Natural killer cell (primary cell): ENCODE measurements at regions not wholly inside any gene's neighbourhood (a gene's known extent, or its start where the extent isn't known, plus 50 kb on each side); places are given as distances from the start of the nearest gene placed in this dataset.

Source experiments
- ATAC-seq, 3 donors: fragments of 150-1000 bp in 2 of 3; fragments of 200-7000 bp in 1 of 3; cut with Tn5 transposase; 1 replicate in 1 of 3; 2 replicates in 2 of 3; pipeline ENCODE4 v1.10.0; 2021; ENCODE audit warnings: mild to moderate bottlenecking in 2 of 3, moderate library complexity in 2 of 3
- DNase-seq, 2 donors: peaks; one replicate each; pipeline versions ENCODE4 v3.0.0 to v3.0.0-alpha.2; 2013 to 2021; ENCODE audit warnings: mixed read lengths in 1 of 2
- H3K27ac ChIP-seq: one replicate; pipeline ENCODE4 v1.5.1; 2013; ENCODE audit warnings: mild to moderate bottlenecking, low read length
- H3K27me3 ChIP-seq: one replicate; pipeline ENCODE4 v1.6.1; 2013; ENCODE audit warnings: low read length; ENCODE audit not compliant: control insufficient read depth, insufficient read depth
- H3K36me3 ChIP-seq: one replicate; pipeline ENCODE4 v1.6.1; 2013; ENCODE audit warnings: low read length; ENCODE audit not compliant: control insufficient read depth, insufficient read depth
- H3K4me1 ChIP-seq: one replicate; pipeline ENCODE4 v1.6.1; 2013; ENCODE audit warnings: low read length; ENCODE audit not compliant: control insufficient read depth, insufficient read depth
- H3K4me3 ChIP-seq: one replicate; pipeline ENCODE4 v1.5.1; 2013; ENCODE audit warnings: low read length
- H3K9me3 ChIP-seq: one replicate; pipeline ENCODE4 v1.6.1; 2013; ENCODE audit warnings: low read length; ENCODE audit not compliant: control insufficient read depth, insufficient read depth
- H3K27ac Mint-ChIP-seq, 2 donors: one replicate each; pipeline ENCODE4 v1.8.0; 2022; ENCODE audit warnings: mild to moderate bottlenecking in 2 of 2, mixed read lengths in 2 of 2, moderate library complexity in 1 of 2
- H3K27me3 Mint-ChIP-seq, 2 donors: one replicate each; pipeline ENCODE4 v1.8.0; 2022; ENCODE audit warnings: low read depth in 2 of 2, mixed read lengths in 2 of 2
- H3K36me3 Mint-ChIP-seq: one replicate; pipeline ENCODE4 v1.8.0; 2022; ENCODE audit warnings: mixed read lengths
- H3K4me1 Mint-ChIP-seq, 2 donors: one replicate each; pipeline ENCODE4 v1.8.0; 2022; ENCODE audit warnings: mixed read lengths in 2 of 2
- H3K4me3 Mint-ChIP-seq: one replicate; pipeline ENCODE4 v1.8.0; 2022; ENCODE audit warnings: mild to moderate bottlenecking, moderate library complexity, mixed read lengths
- H3K9me3 Mint-ChIP-seq, 2 donors: one replicate each; pipeline ENCODE4 v1.8.0; 2022; ENCODE audit warnings: mixed read lengths in 2 of 2
- WGBS: methylation state at CpG from one replicate; pipeline ENCODE4 v1.1.7; 2013; ENCODE audit warnings: missing lambda C conversion rate; ENCODE audit not compliant: insufficient coverage; 5-methylcytosine and 5-hydroxymethylcytosine counted together
- intact Hi-C: fragments of 100-400 bp; cut with micrococcal nuclease; formaldehyde crosslinking; loops from one replicate; pipeline ENCODE4 v1.14.2; 2022
- TF ChIP-seq, protein P1 (sequence below): fragments of 200-600 bp; IDR thresholded peaks from one replicate; pipeline ENCODE4 v1.8.0; 2022; ENCODE audit warnings: antibody characterized with exemption

DNA sequence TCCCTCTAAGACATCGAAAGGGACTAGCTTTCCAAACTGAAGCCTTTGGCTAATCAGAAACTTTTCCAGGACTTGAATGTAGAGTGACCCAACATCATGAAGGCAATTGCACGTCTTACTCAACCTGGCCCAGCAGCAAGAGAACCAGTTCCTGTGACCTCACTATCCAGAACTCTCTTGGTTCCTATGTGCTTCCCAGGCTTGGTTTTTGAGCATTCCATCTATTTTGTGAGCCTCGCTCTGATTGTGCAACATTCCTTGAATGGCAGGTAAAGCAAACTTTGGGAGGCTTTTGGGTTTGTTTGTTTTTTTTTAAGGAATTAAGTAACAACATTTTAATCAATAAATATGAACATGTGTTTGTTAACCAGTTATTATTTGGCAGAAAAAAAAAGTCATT lies 183.6 kb upstream of the EGLN3 start:
- 92% methylated on average over 3 of the region's 3 CpGs for WGBS
- Histone ChIP-seq H3K9me3 (no peaks in the 10 kb centered on the region), H3K4me3 (no peak overlapping the region), H3K27me3 (no peaks in the 10 kb centered on the region), H3K27ac (no peak overlapping the region), H3K4me1 (no peaks in the 10 kb centered on the region), H3K36me3 (no peaks in the 10 kb centered on the region)
- DNase-seq, result no peak
- intact Hi-C loops, result no loop called here
- no peaks in the 10 kb centered on the region for H3K4me1 Mint-ChIP-seq
- ATAC-seq, result no peak
- TF ChIP-seq, protein P1, sequence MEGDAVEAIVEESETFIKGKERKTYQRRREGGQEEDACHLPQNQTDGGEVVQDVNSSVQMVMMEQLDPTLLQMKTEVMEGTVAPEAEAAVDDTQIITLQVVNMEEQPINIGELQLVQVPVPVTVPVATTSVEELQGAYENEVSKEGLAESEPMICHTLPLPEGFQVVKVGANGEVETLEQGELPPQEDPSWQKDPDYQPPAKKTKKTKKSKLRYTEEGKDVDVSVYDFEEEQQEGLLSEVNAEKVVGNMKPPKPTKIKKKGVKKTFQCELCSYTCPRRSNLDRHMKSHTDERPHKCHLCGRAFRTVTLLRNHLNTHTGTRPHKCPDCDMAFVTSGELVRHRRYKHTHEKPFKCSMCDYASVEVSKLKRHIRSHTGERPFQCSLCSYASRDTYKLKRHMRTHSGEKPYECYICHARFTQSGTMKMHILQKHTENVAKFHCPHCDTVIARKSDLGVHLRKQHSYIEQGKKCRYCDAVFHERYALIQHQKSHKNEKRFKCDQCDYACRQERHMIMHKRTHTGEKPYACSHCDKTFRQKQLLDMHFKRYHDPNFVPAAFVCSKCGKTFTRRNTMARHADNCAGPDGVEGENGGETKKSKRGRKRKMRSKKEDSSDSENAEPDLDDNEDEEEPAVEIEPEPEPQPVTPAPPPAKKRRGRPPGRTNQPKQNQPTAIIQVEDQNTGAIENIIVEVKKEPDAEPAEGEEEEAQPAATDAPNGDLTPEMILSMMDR, result no peak
- H3K4me3 Mint-ChIP-seq, result no peak overlapping the region
- H3K27ac Mint-ChIP-seq, result no peak overlapping the region
- no peaks in the 10 kb centered on the region for H3K27me3 Mint-ChIP-seq
- H3K9me3 Mint-ChIP-seq, result peaks cover 0 to 2% of the 10 kb centered on the region in 2 donors
- H3K36me3 Mint-ChIP-seq, result no peaks in the 10 kb centered on the region

DNA sequence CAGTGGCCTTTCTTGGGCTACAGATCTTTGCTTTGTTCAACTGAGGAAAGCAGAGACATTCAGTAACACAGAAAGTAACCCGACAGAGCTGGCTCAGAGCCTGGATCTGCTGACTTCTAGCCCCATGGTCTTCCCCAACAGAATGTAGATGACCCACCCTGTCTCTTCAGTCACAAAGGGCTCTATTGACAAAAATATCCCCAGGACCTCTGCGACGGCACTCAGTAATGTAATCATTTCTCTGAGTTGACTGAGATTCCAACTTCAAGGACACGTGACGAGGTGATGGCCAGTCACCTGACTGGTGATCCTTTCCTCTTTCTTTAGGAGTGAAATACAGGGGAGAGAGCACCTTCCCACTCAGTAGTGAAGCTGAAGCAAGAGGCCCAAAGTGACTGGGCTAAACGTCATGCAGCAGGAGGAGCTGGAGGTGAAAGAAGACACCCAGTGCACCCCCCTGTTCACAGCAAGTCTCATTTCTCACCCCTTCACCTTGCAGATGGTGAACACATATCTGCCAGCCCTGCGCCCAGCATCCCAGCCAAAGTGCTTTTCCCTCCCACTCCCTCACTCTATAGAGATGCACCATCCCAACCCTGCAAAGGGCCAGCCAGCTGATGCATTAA lies 179.2 kb upstream of the EGLN3 start:
- H3K4me3 ChIP-seq, result no peak overlapping the region
- H3K9me3 ChIP-seq, result no peaks in the 10 kb centered on the region
- intact Hi-C loops, result no loop called here
- TF ChIP-seq, protein P1, result no peak
- no peaks in the 10 kb centered on the region for H3K4me1 ChIP-seq
- peaks cover 0 to 2% of the 10 kb centered on the region in 2 donors for H3K27me3 Mint-ChIP-seq
- H3K4me3 Mint-ChIP-seq, result no peak overlapping the region
- no peaks in the 10 kb centered on the region for H3K36me3 ChIP-seq
- no peaks in the 10 kb centered on the region for H3K4me1 Mint-ChIP-seq
- 80% methylated on average over 7 of the region's 7 CpGs for WGBS
- no peak for DNase-seq
- no peaks in the 10 kb centered on the region for H3K27me3 ChIP-seq
- peaks cover 0 to 2% of the 10 kb centered on the region in 2 donors for H3K9me3 Mint-ChIP-seq
- H3K36me3 Mint-ChIP-seq, result no peaks in the 10 kb centered on the region
- no peak overlapping the region for H3K27ac Mint-ChIP-seq
- no peak for ATAC-seq
- H3K27ac ChIP-seq, result no peak overlapping the region

DNA sequence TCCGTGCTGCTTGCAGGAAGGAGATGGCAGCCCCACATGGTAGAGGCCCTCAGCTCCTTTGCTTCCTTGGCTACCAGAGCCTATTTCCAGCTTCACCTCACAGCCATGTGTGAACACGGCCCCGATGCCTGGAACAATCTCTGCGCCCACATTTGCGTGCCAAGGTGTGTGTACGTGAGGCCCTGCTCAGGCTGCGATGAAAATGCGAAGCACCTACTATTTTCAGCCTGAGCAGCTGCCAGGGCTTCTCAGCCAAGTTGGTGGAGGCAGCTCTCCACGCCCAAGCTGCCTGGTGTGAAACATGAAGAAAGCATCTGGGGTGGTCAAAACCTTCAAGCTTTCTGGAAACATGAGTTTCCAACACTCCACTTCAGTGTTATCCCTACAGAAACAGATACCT lies 177.8 kb upstream of the EGLN3 start:
- H3K9me3 Mint-ChIP-seq, result peaks cover 0 to 2% of the 10 kb centered on the region in 2 donors
- H3K27ac ChIP-seq, result no peak overlapping the region

More for the DNA sequence above, 177.8 kb upstream of the EGLN3 start:
- H3K4me1 Mint-ChIP-seq, result no peaks in the 10 kb centered on the region
- no peak overlapping the region for H3K27ac Mint-ChIP-seq
- no peaks in the 10 kb centered on the region for H3K27me3 ChIP-seq
- no peak overlapping the region for H3K4me3 Mint-ChIP-seq
- no peaks in the 10 kb centered on the region for H3K9me3 ChIP-seq
- TF ChIP-seq, protein P1, result no peak
- no peak for DNase-seq
- H3K4me1 ChIP-seq, result no peaks in the 10 kb centered on the region
- no peaks in the 10 kb centered on the region for H3K36me3 ChIP-seq
- H3K27me3 Mint-ChIP-seq, result peaks cover 0 to 3% of the 10 kb centered on the region in 2 donors
- WGBS, result 90% methylated on average over 9 of the region's 9 CpGs
- H3K36me3 Mint-ChIP-seq, result no peaks in the 10 kb centered on the region
- intact Hi-C loops, result no loop called here
- no peak for ATAC-seq
- no peak overlapping the region for H3K4me3 ChIP-seq
